ENCODE measurements at regions not wholly inside any gene's neighbourhood (a gene's known extent, or its start where the extent isn't known, plus 50 kb on each side); places are given as distances from the start of the nearest gene placed in this dataset.

DNA sequence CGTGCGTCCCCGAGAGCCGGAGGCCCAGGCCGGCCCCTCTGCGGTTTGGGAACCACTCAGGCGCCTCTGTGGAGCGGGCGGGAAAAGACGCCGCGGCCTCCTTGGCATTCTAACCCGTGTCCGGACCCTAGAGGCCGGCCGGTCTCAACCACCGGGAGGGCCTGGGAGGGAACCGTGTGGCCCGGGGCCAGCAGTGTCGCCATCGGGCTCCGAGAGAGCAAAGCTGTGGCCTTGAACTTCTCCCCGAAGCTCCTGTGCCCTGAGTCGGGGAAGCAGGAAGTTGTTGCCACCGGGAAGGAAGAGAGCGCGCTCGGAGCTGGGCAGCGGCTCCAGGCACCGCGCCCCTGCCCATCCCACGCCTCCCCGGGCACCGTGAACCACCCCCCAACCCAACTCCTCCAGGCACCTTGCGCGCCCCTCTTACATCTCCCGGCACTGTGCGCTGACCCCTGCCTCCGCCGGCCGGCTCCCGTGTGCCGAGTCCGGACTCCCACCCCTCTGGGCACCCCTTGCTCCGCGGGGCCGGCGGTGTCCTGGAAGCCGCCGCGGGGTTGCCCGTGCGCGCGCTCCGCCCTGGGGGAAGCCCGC lies 80.0 kb upstream of the PPARA start:
- peaks cover 27 to 63% of the 10 kb centered on the region in 2 experiments for H3K4me1 ChIP-seq (ENCODE audit: control insufficient read depth in 1 of 2, insufficient read depth in 1 of 2, low read depth in 1 of 2, low read length in 1 of 2)
- peak overlapping the region; percentile 79 for H3K27ac ChIP-seq
- peaks cover 6% of the 10 kb centered on the region for H3K36me3 ChIP-seq
- TF ChIP-seq, protein P1, sequence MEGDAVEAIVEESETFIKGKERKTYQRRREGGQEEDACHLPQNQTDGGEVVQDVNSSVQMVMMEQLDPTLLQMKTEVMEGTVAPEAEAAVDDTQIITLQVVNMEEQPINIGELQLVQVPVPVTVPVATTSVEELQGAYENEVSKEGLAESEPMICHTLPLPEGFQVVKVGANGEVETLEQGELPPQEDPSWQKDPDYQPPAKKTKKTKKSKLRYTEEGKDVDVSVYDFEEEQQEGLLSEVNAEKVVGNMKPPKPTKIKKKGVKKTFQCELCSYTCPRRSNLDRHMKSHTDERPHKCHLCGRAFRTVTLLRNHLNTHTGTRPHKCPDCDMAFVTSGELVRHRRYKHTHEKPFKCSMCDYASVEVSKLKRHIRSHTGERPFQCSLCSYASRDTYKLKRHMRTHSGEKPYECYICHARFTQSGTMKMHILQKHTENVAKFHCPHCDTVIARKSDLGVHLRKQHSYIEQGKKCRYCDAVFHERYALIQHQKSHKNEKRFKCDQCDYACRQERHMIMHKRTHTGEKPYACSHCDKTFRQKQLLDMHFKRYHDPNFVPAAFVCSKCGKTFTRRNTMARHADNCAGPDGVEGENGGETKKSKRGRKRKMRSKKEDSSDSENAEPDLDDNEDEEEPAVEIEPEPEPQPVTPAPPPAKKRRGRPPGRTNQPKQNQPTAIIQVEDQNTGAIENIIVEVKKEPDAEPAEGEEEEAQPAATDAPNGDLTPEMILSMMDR (IDR thresholded peaks at IDR 0.05), result no peak
- H3K27me3 ChIP-seq, result no peaks in the 10 kb centered on the region
- no peaks in the 10 kb centered on the region for H3K9me3 ChIP-seq
- peak overlapping the region; percentile 65 to 82 for H3K4me3 ChIP-seq (ENCODE audit: low read depth in 1 of 2, low read length in 1 of 2)

DNA sequence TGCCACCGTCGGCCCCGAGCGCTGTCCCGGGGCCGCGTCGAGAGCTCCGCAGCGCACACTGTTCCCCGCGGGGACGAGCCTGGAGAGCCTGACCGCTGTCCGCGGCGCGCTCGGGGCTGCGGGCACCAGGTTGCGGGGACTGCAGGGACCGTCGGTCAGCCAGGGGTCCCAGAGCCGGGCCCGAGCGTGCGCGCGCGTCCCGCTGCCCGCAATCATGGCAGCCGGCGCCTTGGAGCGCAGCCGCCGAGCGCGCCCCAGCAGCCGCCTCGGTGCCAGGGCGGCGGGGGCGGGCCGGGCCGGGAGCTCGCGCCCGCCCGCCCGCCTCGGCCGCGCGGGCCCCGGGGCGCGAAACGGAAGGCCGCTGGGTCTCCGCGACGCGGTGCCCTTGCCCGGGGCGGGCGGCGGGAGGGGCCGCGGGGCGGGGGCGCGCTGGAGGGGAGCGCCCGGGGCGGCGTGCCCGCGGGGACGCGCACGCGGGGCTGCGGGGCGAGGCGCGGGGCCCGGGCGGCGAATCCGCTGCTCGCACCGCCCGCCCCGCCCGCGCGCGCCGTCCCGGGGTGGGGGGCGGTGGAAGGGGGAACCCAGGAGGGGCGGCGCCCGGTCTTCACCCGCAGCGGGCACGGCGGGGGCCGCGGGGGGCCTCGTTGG lies 79.4 kb upstream of the PPARA start:
- TF ChIP-seq, protein P1 (IDR thresholded peaks at IDR 0.05), result no peak

DNA sequence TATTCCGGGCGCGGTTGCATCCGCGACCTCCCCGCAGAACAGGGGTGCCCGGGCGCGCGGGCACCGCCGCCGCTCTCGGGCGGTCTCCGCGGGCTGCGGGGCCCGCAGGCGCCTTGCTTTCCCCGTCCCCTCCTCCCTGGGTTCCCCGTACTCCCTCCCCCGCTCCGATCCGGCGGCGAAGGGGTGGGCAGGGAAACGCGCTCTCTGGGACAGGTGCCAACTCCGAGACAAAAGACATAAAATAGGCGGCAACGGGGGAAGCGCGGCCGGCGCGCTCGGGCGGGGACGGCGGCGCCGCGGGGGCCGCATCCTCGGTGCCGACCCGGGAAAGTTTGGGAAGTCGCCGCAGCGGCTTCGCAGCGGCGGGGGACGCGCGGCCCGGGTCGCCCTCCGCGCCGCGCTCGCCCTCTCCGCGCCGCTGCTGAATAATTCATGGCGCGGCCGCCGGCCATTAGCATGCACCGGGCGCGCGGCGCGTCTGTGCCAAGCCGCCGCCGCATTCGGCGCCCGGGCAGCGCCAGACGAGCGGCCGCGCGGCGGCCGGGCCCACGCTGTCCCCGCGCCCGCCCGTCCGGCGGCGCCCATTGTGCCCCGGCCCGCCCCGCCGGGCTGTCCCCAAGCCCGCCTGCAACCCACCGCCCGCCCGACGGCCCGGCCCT lies 78.7 kb upstream of the PPARA start:
- Histone ChIP-seq H3K4me3 (ENCODE audit: low read depth in 1 of 2, low read length in 1 of 2) (peak overlapping the region; percentile 63 to 68), H3K9me3 (no peaks in the 10 kb centered on the region), H3K4me1 (ENCODE audit: control insufficient read depth in 1 of 2, insufficient read depth in 1 of 2, low read depth in 1 of 2, low read length in 1 of 2) (peaks cover 27 to 59% of the 10 kb centered on the region in 2 experiments), H3K27ac (peak overlapping the region; percentile 63), H3K27me3 (no peaks in the 10 kb centered on the region), H3K36me3 (peaks cover 13% of the 10 kb centered on the region)
- TF ChIP-seq, protein P1 (IDR thresholded peaks at IDR 0.05), result no peak

More for the DNA sequence above, 79.4 kb upstream of the PPARA start:
- peaks cover 10% of the 10 kb centered on the region for H3K36me3 ChIP-seq
- peak overlapping the region; percentile 65 to 82 for H3K4me3 ChIP-seq (ENCODE audit: low read depth in 1 of 2, low read length in 1 of 2)
- no peaks in the 10 kb centered on the region for H3K27me3 ChIP-seq
- H3K4me1 ChIP-seq (ENCODE audit: control insufficient read depth in 1 of 2, insufficient read depth in 1 of 2, low read depth in 1 of 2, low read length in 1 of 2), result peaks cover 27 to 64% of the 10 kb centered on the region in 2 experiments
- H3K9me3 ChIP-seq, result no peaks in the 10 kb centered on the region
- H3K27ac ChIP-seq, result peak overlapping the region; percentile 79

DNA sequence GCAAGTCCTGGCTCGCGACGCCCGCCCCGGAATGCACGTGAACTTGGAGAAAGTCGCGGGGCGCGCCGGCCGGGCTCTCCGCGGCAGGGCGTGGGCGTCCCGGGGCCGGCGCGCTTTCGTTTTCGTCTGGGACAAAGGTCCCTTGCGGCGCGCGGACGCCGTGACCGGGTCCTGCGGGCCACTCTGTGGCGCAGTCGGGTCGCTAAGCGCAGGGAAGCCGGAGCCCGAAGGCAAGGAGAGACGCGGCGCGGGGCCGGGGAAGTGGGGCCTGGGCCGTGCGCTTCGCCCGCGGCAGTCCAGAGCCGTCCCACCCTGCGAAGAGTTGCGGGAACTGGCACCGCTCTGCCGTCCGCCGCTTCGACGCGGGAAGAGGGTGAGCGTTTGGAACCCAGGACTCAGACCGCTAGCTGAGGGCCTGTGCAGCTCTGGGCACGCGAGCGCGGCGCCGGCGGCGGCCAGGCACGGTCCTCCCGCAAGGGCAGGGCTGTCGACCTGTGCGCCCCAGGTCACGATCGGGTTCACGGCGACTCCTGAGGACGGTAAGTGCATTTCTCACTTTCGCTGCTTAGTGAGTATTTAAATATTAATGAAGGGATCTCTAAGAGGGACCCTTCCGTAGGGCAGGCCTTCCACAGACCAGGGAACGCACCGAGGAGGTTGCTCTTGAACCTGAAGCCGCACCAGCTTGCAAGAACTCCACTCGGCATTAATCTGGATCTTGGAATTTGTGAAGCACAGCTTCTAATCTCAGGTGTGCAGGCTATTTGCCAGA lies 78.0 kb upstream of the PPARA start:
- TF ChIP-seq, protein P1 (IDR thresholded peaks at IDR 0.05), result no peak
- H3K4me3 ChIP-seq (ENCODE audit: low read depth in 1 of 2, low read length in 1 of 2), result peak overlapping the region; percentile 63 to 68
- peaks cover 13% of the 10 kb centered on the region for H3K36me3 ChIP-seq
- H3K27me3 ChIP-seq, result no peaks in the 10 kb centered on the region
- peak overlapping the region; percentile 63 for H3K27ac ChIP-seq
- no peaks in the 10 kb centered on the region for H3K9me3 ChIP-seq
- H3K4me1 ChIP-seq (ENCODE audit: control insufficient read depth in 1 of 2, insufficient read depth in 1 of 2, low read depth in 1 of 2, low read length in 1 of 2), result peaks cover 27 to 56% of the 10 kb centered on the region in 2 experiments

DNA sequence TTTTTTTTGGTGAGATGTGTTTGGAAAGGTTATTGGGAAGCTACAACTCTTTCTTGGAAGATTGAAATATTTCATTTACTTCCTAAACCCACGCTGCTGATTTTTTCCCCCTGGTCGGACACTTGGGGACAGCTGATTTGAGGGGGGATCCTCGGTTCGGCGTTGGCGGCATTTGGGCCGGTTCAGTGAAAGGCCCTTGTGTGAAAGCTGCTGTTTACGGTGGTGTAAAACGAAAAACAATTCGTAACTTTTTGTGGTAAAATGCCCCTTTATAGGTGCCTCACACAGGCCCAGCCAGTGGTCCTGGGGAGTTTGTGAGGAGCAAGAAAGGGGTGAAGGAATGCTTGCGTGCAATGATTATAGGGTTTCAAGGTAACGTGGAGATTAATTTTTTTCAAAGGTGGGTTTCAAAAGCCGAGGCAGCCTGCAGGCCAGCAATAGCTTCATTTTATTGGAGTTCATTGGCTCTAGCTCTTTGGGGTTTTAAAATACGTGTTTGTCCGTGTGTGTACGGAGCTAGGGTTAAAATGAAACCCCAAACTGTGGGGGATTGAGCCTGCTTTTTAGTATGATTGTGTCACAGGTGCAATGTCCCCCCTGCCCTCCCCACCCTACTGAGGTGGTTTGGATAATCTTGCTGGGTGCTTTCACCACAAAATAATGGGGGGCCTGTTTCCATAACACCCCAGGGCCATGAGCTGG lies 77.2 kb upstream of the PPARA start:
- peaks cover 27 to 52% of the 10 kb centered on the region in 2 experiments for H3K4me1 ChIP-seq (ENCODE audit: control insufficient read depth in 1 of 2, insufficient read depth in 1 of 2, low read depth in 1 of 2, low read length in 1 of 2)
- peaks cover 13% of the 10 kb centered on the region for H3K36me3 ChIP-seq
- no peaks in the 10 kb centered on the region for H3K27me3 ChIP-seq
- H3K27ac ChIP-seq, result no peak overlapping the region
- H3K4me3 ChIP-seq (ENCODE audit: low read depth in 1 of 2, low read length in 1 of 2), result no peak overlapping the region
- no peaks in the 10 kb centered on the region for H3K9me3 ChIP-seq
- TF ChIP-seq, protein P1 (IDR thresholded peaks at IDR 0.05), result no peak
